GM23338 (cell line): ENCODE measurements at regions not wholly inside any gene's neighbourhood (a gene's known extent, or its start where the extent isn't known, plus 50 kb on each side); places are given as distances from the start of the nearest gene placed in this dataset.

Source experiments
- ATAC-seq: fragments of 200-7000 bp; cut with Tn5 transposase; 3 replicates; pipeline ENCODE4 v1.9.1; 2020
- DNase-seq: peaks from one replicate; pipeline ENCODE4 v3.0.0-alpha.2; 2015; ENCODE audit warnings: low spot score
- H2AFZ ChIP-seq: fragments of 200-600 bp; sonication (generic); 2 replicates; pipeline ENCODE4 v1.8.0; 2016; ENCODE audit warnings: antibody characterized with exemption, mild to moderate bottlenecking, moderate library complexity
- H3F3A ChIP-seq: fragments of 200-600 bp; sonication (generic); replicated peaks from 2 replicates; pipeline ENCODE4 v1.8.0; 2017; ENCODE audit warnings: antibody characterized with exemption, mixed run types, low read depth
- H3K27ac ChIP-seq: fragments of 200-600 bp; sonication (generic); 2 replicates; pipeline ENCODE4 v1.6.1; 2016; ENCODE audit warnings: low read depth
- H3K27me3 ChIP-seq: fragments of 200-600 bp; sonication (generic); 2 replicates; pipeline ENCODE4 v1.8.0; 2016; ENCODE audit warnings: mild to moderate bottlenecking, mixed run types, moderate library complexity; ENCODE audit not compliant: insufficient read depth
- H3K36me3 ChIP-seq: fragments of 200-600 bp; sonication (generic); 2 replicates; pipeline ENCODE4 v1.8.0; 2016; ENCODE audit warnings: mild to moderate bottlenecking; ENCODE audit not compliant: insufficient read depth
- H3K4me1 ChIP-seq: fragments of 200-600 bp; sonication (generic); 2 replicates; pipeline ENCODE4 v1.8.0; 2016; ENCODE audit warnings: mild to moderate bottlenecking, moderate library complexity; ENCODE audit not compliant: insufficient read depth
- H3K4me2 ChIP-seq: fragments of 200-600 bp; sonication (generic); 2 replicates; pipeline ENCODE4 v1.7.1; 2017; ENCODE audit warnings: mixed run types
- H3K4me3 ChIP-seq: fragments of 200-600 bp; sonication (generic); 2 replicates; pipeline ENCODE4 v1.6.1; 2016; ENCODE audit warnings: mixed run types
- H3K79me2 ChIP-seq: fragments of 200-600 bp; sonication (generic); replicated peaks from 2 replicates; pipeline ENCODE4 v1.8.0; 2017; ENCODE audit warnings: mild to moderate bottlenecking; ENCODE audit not compliant: insufficient read depth
- H3K9me2 ChIP-seq: fragments of 200-600 bp; sonication (generic); 2 replicates; pipeline ENCODE4 v1.8.0; 2017; ENCODE audit not compliant: insufficient read depth
- H4K20me1 ChIP-seq: fragments of 200-600 bp; sonication (generic); replicated peaks from 2 replicates; pipeline ENCODE4 v1.8.0; 2017; ENCODE audit warnings: mild to moderate bottlenecking; ENCODE audit not compliant: insufficient read depth
- H3K27ac Mint-ChIP-seq: 2 replicates; pipeline ENCODE4 v1.8.0; 2020; ENCODE audit warnings: inconsistent platforms, mild to moderate bottlenecking, moderate library complexity, mixed read lengths
- H3K27me3 Mint-ChIP-seq: 3 replicates; pipeline ENCODE4 v1.8.0; 2022; ENCODE audit warnings: low read depth, mild to moderate bottlenecking, moderate library complexity, mixed read lengths, inconsistent platforms; ENCODE audit not compliant: insufficient read depth, poor library complexity
- H3K36me3 Mint-ChIP-seq: 3 replicates; pipeline ENCODE4 v1.8.0; 2021; ENCODE audit warnings: low read depth, mild to moderate bottlenecking, inconsistent platforms, moderate library complexity, mixed read lengths
- H3K4me1 Mint-ChIP-seq: 3 replicates; pipeline ENCODE4 v1.8.0; 2020; ENCODE audit warnings: mild to moderate bottlenecking, inconsistent platforms, mixed read lengths
- H3K4me3 Mint-ChIP-seq: 3 replicates; pipeline ENCODE4 v1.8.0; 2021; ENCODE audit warnings: moderate library complexity, mild to moderate bottlenecking, inconsistent platforms, mixed read lengths
- H3K9me3 Mint-ChIP-seq: 3 replicates; pipeline ENCODE4 v1.8.0; 2020; ENCODE audit warnings: moderate library complexity, mild to moderate bottlenecking, inconsistent platforms, mixed read lengths
- CREB1 ChIP-seq: fragments of 250-450 bp; sonication (Bioruptor Pico); IDR thresholded peaks from 2 replicates; pipeline ENCODE4 v1.5.0; 2020; ENCODE audit warnings: low read depth, mild to moderate bottlenecking, moderate library complexity
- EZH2 ChIP-seq: fragments of 200-600 bp; sonication (generic); IDR thresholded peaks from one replicate; pipeline ENCODE4 v1.8.0; 2017; ENCODE audit warnings: antibody characterized with exemption, mild to moderate bottlenecking, low read depth; ENCODE audit not compliant: unreplicated experiment
- EZH2phosphoT487 ChIP-seq: fragments of 200-600 bp; sonication (generic); IDR thresholded peaks from one replicate; pipeline ENCODE4 v1.8.1; 2018; ENCODE audit warnings: antibody characterized with exemption; ENCODE audit not compliant: unreplicated experiment
- JUNB ChIP-seq: IDR thresholded peaks from one replicate; pipeline ENCODE4 v1.6.1; 2016; ENCODE audit warnings: antibody characterized with exemption; ENCODE audit not compliant: unreplicated experiment
- NANOG ChIP-seq: IDR thresholded peaks from 2 replicates; pipeline ENCODE4 v1.6.1; 2016; ENCODE audit warnings: antibody characterized with exemption, borderline replicate concordance
- POLR2AphosphoS5 ChIP-seq: IDR thresholded peaks from 2 replicates; pipeline ENCODE4 v1.6.1; 2016; ENCODE audit warnings: antibody characterized with exemption, low read depth
- STAT1 ChIP-seq: IDR thresholded peaks from one replicate; pipeline ENCODE4 v1.6.1; 2016; ENCODE audit warnings: antibody characterized with exemption; ENCODE audit not compliant: unreplicated experiment
- ZNF331 ChIP-seq: fragments of 250-450 bp; sonication (Bioruptor Pico); IDR thresholded peaks from 2 replicates; pipeline ENCODE4 v1.5.0; 2020; ENCODE audit warnings: low read depth, mild to moderate bottlenecking, moderate library complexity
- TF ChIP-seq, protein P1 (sequence below): fragments of 250-450 bp; sonication (Bioruptor Pico); IDR thresholded peaks from 2 replicates; pipeline ENCODE4 v1.5.0; 2020; ENCODE audit warnings: mild to moderate bottlenecking, moderate library complexity
- TF ChIP-seq, protein P2 (sequence below): IDR thresholded peaks from 2 replicates; pipeline ENCODE4 v1.6.1; 2016; ENCODE audit warnings: antibody characterized with exemption
- TF ChIP-seq, protein P3 (sequence below): IDR thresholded peaks from one replicate; pipeline ENCODE4 v1.6.1; 2018; ENCODE audit warnings: antibody characterized with exemption; ENCODE audit not compliant: unreplicated experiment
- TF ChIP-seq, protein P4 (sequence below), 2 experiments: fragments of 200-600 bp in 1 of 2; sonication (generic) in 1 of 2; conservative IDR thresholded peaks; 2 replicates each; pipeline versions ENCODE4 v1.5.1 to v1.6.1; 2016 to 2017; ENCODE audit warnings: antibody characterized with exemption in 2 of 2, low read depth in 2 of 2, mild to moderate bottlenecking in 2 of 2, moderate library complexity in 1 of 2

- H3K9me2 ChIP-seq: 0 out of 2 replicates have a peak, but pooled peaks cover 4% of the 10 kb centered on the region
- no peak overlapping the region for H3K4me3 Mint-ChIP-seq
- no peaks in the 10 kb centered on the region; the same call in 2 of the 3 replicates for H3K4me1 Mint-ChIP-seq
- H3K27ac Mint-ChIP-seq: no peak overlapping the region
- no peak overlapping the region for H3K27ac ChIP-seq
- H3K4me1 ChIP-seq: no peaks in the 10 kb centered on the region
- H3K27me3 ChIP-seq: no peaks in the 10 kb centered on the region
- H2AFZ ChIP-seq: no peak overlapping the region
- H3K4me3 ChIP-seq: no peak overlapping the region
- TF ChIP-seq, protein P1, sequence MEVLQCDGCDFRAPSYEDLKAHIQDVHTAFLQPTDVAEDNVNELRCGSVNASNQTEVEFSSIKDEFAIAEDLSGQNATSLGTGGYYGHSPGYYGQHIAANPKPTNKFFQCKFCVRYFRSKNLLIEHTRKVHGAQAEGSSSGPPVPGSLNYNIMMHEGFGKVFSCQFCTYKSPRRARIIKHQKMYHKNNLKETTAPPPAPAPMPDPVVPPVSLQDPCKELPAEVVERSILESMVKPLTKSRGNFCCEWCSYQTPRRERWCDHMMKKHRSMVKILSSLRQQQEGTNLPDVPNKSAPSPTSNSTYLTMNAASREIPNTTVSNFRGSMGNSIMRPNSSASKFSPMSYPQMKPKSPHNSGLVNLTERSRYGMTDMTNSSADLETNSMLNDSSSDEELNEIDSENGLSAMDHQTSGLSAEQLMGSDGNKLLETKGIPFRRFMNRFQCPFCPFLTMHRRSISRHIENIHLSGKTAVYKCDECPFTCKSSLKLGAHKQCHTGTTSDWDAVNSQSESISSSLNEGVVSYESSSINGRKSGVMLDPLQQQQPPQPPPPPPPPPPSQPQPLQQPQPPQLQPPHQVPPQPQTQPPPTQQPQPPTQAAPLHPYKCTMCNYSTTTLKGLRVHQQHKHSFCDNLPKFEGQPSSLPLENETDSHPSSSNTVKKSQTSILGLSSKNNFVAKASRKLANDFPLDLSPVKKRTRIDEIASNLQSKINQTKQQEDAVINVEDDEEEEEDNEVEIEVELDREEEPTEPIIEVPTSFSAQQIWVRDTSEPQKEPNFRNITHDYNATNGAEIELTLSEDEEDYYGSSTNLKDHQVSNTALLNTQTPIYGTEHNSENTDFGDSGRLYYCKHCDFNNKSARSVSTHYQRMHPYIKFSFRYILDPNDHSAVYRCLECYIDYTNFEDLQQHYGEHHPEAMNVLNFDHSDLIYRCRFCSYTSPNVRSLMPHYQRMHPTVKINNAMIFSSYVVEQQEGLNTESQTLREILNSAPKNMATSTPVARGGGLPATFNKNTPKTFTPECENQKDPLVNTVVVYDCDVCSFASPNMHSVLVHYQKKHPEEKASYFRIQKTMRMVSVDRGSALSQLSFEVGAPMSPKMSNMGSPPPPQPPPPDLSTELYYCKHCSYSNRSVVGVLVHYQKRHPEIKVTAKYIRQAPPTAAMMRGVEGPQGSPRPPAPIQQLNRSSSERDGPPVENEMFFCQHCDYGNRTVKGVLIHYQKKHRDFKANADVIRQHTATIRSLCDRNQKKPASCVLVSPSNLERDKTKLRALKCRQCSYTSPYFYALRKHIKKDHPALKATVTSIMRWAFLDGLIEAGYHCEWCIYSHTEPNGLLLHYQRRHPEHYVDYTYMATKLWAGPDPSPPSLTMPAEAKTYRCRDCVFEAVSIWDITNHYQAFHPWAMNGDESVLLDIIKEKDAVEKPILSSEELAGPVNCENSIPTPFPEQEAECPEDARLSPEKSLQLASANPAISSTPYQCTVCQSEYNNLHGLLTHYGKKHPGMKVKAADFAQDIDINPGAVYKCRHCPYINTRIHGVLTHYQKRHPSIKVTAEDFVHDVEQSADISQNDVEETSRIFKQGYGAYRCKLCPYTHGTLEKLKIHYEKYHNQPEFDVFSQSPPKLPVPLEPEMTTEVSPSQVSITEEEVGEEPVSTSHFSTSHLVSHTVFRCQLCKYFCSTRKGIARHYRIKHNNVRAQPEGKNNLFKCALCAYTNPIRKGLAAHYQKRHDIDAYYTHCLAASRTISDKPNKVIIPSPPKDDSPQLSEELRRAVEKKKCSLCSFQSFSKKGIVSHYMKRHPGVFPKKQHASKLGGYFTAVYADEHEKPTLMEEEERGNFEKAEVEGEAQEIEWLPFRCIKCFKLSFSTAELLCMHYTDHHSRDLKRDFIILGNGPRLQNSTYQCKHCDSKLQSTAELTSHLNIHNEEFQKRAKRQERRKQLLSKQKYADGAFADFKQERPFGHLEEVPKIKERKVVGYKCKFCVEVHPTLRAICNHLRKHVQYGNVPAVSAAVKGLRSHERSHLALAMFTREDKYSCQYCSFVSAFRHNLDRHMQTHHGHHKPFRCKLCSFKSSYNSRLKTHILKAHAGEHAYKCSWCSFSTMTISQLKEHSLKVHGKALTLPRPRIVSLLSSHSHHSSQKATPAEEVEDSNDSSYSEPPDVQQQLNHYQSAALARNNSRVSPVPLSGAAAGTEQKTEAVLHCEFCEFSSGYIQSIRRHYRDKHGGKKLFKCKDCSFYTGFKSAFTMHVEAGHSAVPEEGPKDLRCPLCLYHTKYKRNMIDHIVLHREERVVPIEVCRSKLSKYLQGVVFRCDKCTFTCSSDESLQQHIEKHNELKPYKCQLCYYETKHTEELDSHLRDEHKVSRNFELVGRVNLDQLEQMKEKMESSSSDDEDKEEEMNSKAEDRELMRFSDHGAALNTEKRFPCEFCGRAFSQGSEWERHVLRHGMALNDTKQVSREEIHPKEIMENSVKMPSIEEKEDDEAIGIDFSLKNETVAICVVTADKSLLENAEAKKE (CRISPR knock-in tag): no peak
- TF ChIP-seq ZNF331 (CRISPR knock-in tag) (no peak), EZH2phosphoT487 (no peak), EZH2 (no peak), POLR2AphosphoS5 (no peak), JUNB (no peak), NANOG (no peak), CREB1 (CRISPR knock-in tag) (no peak), STAT1 (no peak)
- TF ChIP-seq, protein P2, sequence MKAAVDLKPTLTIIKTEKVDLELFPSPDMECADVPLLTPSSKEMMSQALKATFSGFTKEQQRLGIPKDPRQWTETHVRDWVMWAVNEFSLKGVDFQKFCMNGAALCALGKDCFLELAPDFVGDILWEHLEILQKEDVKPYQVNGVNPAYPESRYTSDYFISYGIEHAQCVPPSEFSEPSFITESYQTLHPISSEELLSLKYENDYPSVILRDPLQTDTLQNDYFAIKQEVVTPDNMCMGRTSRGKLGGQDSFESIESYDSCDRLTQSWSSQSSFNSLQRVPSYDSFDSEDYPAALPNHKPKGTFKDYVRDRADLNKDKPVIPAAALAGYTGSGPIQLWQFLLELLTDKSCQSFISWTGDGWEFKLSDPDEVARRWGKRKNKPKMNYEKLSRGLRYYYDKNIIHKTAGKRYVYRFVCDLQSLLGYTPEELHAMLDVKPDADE: no peak
- TF ChIP-seq, protein P3, sequence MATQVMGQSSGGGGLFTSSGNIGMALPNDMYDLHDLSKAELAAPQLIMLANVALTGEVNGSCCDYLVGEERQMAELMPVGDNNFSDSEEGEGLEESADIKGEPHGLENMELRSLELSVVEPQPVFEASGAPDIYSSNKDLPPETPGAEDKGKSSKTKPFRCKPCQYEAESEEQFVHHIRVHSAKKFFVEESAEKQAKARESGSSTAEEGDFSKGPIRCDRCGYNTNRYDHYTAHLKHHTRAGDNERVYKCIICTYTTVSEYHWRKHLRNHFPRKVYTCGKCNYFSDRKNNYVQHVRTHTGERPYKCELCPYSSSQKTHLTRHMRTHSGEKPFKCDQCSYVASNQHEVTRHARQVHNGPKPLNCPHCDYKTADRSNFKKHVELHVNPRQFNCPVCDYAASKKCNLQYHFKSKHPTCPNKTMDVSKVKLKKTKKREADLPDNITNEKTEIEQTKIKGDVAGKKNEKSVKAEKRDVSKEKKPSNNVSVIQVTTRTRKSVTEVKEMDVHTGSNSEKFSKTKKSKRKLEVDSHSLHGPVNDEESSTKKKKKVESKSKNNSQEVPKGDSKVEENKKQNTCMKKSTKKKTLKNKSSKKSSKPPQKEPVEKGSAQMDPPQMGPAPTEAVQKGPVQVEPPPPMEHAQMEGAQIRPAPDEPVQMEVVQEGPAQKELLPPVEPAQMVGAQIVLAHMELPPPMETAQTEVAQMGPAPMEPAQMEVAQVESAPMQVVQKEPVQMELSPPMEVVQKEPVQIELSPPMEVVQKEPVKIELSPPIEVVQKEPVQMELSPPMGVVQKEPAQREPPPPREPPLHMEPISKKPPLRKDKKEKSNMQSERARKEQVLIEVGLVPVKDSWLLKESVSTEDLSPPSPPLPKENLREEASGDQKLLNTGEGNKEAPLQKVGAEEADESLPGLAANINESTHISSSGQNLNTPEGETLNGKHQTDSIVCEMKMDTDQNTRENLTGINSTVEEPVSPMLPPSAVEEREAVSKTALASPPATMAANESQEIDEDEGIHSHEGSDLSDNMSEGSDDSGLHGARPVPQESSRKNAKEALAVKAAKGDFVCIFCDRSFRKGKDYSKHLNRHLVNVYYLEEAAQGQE: no peak
- TF ChIP-seq, protein P4, sequence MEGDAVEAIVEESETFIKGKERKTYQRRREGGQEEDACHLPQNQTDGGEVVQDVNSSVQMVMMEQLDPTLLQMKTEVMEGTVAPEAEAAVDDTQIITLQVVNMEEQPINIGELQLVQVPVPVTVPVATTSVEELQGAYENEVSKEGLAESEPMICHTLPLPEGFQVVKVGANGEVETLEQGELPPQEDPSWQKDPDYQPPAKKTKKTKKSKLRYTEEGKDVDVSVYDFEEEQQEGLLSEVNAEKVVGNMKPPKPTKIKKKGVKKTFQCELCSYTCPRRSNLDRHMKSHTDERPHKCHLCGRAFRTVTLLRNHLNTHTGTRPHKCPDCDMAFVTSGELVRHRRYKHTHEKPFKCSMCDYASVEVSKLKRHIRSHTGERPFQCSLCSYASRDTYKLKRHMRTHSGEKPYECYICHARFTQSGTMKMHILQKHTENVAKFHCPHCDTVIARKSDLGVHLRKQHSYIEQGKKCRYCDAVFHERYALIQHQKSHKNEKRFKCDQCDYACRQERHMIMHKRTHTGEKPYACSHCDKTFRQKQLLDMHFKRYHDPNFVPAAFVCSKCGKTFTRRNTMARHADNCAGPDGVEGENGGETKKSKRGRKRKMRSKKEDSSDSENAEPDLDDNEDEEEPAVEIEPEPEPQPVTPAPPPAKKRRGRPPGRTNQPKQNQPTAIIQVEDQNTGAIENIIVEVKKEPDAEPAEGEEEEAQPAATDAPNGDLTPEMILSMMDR (conservative IDR thresholded peaks at IDR 0.05; ENCODE audit: low read depth in 2 of 2): no peak
- H3K4me2 ChIP-seq: no peak overlapping the region
- H3K79me2 ChIP-seq: no peaks in the 10 kb centered on the region
- no peaks in the 10 kb centered on the region for H3K36me3 Mint-ChIP-seq
- DNase-seq (no peak), ATAC-seq (no peak)
- H3K36me3 ChIP-seq: no peaks in the 10 kb centered on the region
- H3F3A ChIP-seq: no peaks in the 10 kb centered on the region
- no peaks in the 10 kb centered on the region for H4K20me1 ChIP-seq
- peaks cover 15% of the 10 kb centered on the region for H3K27me3 Mint-ChIP-seq
- no peaks in the 10 kb centered on the region for H3K9me3 Mint-ChIP-seq
Observed at GRCh38 chr1:24996983-24997893, 67.2 kb upstream of the RUNX3 start.
